ENCODE measurements at regions not wholly inside any gene's neighbourhood (a gene's known extent, or its start where the extent isn't known, plus 50 kb on each side); places are given as distances from the start of the nearest gene placed in this dataset.
"Not testable (repeated sequence)": the region's sequence is repeated elsewhere in the genome, so short reads cannot be mapped to it uniquely, and the experiment has no call there.

DNA sequence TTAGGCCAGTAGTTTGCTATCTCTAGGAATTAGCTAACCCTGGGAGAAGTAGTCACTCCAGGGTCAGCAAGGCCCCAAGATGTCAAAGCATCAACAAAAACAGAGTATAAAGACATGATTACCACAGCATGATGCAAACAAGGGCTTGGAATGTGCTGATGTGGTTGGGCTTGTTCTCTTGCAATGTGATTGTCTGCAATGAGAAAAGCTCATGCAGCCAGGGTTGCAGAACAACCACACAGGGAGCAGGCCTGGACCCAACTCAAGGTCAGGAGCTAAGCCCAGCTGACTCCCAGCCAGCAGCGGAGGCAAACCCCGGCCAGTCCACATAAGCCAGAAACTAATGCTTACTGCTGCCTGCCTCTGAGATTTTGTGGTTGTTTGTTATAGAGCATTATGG lies 132.4 kb upstream of the ZC3H12C start:
- H3K4me3 ChIP-seq (ENCODE audit: low read length), result no peak overlapping the region
- TF ChIP-seq, protein P1, sequence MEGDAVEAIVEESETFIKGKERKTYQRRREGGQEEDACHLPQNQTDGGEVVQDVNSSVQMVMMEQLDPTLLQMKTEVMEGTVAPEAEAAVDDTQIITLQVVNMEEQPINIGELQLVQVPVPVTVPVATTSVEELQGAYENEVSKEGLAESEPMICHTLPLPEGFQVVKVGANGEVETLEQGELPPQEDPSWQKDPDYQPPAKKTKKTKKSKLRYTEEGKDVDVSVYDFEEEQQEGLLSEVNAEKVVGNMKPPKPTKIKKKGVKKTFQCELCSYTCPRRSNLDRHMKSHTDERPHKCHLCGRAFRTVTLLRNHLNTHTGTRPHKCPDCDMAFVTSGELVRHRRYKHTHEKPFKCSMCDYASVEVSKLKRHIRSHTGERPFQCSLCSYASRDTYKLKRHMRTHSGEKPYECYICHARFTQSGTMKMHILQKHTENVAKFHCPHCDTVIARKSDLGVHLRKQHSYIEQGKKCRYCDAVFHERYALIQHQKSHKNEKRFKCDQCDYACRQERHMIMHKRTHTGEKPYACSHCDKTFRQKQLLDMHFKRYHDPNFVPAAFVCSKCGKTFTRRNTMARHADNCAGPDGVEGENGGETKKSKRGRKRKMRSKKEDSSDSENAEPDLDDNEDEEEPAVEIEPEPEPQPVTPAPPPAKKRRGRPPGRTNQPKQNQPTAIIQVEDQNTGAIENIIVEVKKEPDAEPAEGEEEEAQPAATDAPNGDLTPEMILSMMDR (conservative IDR thresholded peaks at IDR 0.05; ENCODE audit: low read depth, low read length), result no peak
- DNase-seq (ENCODE audit: low read depth), result peak; percentile 92

DNA sequence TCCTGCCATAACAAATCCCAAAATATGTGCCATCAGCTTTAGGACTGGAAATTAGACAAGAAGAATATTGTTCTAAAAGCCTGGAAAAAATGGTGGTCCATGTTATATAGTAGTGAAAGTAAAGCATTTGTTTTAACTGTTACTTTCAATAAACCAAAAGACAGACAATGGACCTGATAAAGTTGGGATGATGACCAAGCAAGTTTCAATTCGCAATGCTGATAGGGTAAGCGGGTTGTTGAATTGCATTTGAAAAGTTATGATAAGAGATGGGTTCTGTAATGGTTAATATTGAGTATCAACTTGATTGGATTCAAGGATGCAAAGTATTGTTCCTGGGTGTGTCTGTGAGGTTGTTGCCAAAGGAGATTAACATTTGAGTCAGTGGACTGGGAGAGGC lies 131.9 kb upstream of the ZC3H12C start:
- TF ChIP-seq, protein P1 (conservative IDR thresholded peaks at IDR 0.05; ENCODE audit: low read depth, low read length), result no peak
- DNase-seq (ENCODE audit: low read depth), result no peak
- no peak overlapping the region for H3K4me3 ChIP-seq (ENCODE audit: low read length)

DNA sequence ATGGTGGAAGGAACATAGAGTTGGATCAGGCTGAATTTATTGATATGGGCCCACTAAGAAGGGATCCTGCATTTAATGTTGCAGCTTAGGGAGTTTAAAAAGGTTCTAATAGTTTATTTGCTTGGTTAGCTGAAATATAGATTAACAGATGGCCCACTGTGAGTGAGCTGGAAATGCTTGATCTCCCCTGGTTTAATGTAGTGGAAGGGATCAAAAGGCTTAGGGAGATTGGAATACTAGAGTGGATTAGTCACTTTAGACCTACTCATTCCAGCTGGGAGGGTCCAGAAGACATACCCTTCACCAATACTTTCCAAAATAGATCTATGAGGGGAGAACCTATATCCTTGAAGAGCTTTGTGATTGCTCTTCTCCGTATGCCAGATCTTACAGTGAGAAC lies 130.1 kb upstream of the ZC3H12C start:
- TF ChIP-seq, protein P1 (conservative IDR thresholded peaks at IDR 0.05; ENCODE audit: low read depth, low read length), result no peak
- peak; percentile 66 for DNase-seq (ENCODE audit: low read depth)
- no peak overlapping the region for H3K4me3 ChIP-seq (ENCODE audit: low read length)

DNA sequence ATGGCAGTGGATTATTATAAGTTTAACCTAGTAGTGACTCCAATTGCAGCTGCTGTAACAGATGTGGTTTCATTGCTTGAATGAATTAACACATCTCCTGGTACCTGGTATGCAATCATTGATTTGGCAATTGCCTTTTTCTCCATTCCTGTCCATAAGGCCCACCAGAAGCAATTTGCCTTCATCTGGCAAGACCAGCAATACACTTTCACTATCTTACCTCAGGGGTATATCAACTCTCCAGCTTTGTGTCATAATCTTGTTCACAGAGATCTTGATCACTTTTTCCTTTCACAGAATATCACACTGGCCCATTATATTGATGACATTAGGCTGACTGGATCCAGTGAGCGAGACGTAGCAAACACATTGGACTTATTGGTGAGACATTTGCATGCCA lies 128.7 kb upstream of the ZC3H12C start:
- DNase-seq (ENCODE audit: low read depth), result no peak
- TF ChIP-seq, protein P1 (conservative IDR thresholded peaks at IDR 0.05; ENCODE audit: low read depth, low read length), result no peak

DNA sequence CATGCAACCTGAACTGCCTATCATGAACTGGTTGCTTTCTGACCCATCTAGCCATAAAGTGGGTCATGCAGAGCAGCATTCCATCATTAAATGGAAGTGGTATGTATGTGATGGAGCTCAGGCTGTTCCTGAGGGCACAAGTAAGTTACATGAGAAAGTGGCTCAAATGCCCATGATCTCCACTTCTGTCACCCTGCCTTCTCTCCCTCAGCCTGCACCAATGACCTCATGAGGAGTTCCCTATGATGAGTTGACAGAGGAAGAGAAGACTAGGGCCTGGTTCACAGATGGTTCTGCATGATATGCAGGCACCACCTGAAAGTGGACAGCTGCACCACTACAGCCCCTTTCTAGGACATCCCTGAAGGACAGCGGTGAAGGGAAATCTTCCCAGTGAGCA lies 127.7 kb upstream of the ZC3H12C start:
- not testable (repeated sequence) for DNase-seq (ENCODE audit: low read depth); H3K4me3 ChIP-seq (ENCODE audit: low read length)

More for the DNA sequence above, 128.7 kb upstream of the ZC3H12C start:
- no peak overlapping the region for H3K4me3 ChIP-seq (ENCODE audit: low read length)

DNA sequence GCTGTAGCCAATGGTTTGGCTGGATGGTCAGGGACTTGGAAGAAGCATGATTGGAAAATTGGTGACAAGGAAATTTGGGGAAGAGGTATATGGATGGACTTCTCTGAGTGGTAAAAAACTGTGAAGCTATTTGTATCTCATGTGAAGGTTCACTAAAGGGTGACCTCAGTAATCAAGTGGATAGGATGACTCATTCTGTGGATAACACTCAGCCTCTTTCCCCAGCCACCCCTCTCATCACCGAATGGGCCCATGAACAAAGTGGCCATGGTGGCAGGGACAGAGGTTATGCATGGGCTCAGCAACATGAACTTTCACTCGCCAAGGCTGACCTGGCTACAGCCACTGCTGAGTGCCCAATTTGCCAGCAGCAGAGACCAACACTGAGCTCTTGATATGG lies 127.3 kb upstream of the ZC3H12C start:
- not testable (repeated sequence) for H3K4me3 ChIP-seq (ENCODE audit: low read length); DNase-seq (ENCODE audit: low read depth)

DNA sequence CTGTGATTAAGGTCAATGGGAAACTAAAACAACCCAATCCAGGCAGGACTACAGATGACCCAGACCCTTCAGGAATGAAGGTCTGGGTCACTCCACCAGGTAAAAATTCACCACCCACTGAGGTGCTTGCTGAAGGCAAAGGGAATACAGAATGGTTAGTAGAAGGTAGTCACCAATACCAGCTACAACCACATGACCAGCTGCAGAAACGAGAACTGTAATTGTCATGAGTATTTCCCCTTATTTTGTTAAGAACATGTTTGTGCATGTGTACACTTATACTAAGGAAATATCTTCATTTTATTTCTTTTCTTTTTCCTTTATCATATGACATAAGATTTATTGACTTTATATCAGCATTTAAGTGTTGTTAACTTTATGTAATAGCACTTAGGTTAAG lies 126.1 kb upstream of the ZC3H12C start:
- H3K4me3 ChIP-seq (ENCODE audit: low read length); DNase-seq (ENCODE audit: low read depth): not testable (repeated sequence)

DNA sequence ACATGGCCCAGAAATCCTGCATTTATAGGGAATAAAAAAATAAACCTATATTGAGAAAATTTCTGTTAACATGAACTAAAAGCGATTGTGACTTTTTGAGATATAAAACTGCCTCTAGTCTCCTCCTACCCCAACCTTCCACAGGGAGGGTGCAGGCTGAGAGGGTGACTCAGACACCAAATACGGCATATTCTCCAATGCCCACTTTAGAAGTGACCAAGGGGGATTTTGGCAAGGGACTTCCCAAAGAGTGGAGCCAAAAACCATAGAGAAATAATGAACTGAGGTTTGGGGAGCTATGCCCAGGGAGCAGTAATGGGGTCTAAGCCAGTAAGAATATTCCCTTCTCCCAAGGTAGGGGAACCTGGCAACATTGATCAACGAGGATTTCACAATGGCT lies 124.9 kb upstream of the ZC3H12C start:
- no peak for DNase-seq (ENCODE audit: low read depth)
- no peak overlapping the region for H3K4me3 ChIP-seq (ENCODE audit: low read length)
- TF ChIP-seq, protein P1 (conservative IDR thresholded peaks at IDR 0.05; ENCODE audit: low read depth, low read length), result no peak

DNA sequence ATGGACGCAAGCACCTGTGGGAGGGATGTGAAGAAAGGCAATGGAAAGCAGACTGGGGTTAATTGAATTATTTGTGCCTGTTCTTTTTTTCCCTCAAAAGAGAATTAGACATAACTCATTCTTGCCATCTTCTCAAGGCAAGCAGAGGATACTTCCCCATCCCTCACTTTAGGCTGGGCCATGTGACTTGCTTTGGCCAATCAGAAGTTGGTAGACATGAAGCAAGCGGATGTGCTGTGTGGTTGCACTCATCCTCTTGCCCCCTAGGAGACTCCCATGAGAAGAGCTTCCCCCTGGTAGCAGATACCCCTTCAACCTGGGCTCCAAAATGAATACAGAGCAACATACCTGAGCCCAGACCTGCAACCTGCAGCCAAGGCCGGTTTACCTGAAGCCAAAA lies 124.4 kb upstream of the ZC3H12C start:
- DNase-seq (ENCODE audit: low read depth), result no peak
- TF ChIP-seq, protein P1 (conservative IDR thresholded peaks at IDR 0.05; ENCODE audit: low read depth, low read length), result no peak
- H3K4me3 ChIP-seq (ENCODE audit: low read length), result no peak overlapping the region

Measured in retinal pigment epithelial cell (primary cell).